ENCODE measurements at regions not wholly inside any gene's neighbourhood (a gene's known extent, or its start where the extent isn't known, plus 50 kb on each side); places are given as distances from the start of the nearest gene placed in this dataset.

DNA sequence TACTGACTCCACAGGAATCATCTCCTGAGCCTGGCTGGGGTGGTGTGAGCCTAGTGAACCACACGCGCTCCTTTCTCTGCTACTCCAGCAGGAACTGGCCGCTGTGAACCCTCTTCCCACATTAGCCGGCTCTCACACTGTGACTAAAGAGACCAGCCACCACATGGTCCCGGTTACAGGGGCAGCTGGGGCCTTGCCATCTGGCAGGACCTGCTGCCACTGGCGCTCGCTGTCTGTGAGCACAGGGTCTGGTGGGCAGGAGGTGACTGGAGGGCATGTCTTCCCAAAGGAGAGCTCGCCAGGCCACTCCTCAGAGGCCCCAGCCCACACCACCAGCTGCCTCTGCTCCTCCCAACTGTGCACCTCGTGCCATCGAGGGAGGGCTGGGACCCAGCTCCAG lies 99.3 kb downstream of the SINHCAF start:
- no peak for DNase-seq (ENCODE audit: low read depth)
- TF ChIP-seq, protein P1, sequence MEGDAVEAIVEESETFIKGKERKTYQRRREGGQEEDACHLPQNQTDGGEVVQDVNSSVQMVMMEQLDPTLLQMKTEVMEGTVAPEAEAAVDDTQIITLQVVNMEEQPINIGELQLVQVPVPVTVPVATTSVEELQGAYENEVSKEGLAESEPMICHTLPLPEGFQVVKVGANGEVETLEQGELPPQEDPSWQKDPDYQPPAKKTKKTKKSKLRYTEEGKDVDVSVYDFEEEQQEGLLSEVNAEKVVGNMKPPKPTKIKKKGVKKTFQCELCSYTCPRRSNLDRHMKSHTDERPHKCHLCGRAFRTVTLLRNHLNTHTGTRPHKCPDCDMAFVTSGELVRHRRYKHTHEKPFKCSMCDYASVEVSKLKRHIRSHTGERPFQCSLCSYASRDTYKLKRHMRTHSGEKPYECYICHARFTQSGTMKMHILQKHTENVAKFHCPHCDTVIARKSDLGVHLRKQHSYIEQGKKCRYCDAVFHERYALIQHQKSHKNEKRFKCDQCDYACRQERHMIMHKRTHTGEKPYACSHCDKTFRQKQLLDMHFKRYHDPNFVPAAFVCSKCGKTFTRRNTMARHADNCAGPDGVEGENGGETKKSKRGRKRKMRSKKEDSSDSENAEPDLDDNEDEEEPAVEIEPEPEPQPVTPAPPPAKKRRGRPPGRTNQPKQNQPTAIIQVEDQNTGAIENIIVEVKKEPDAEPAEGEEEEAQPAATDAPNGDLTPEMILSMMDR (IDR thresholded peaks at IDR 0.05; ENCODE audit: low read depth, low read length, missing control alignments), result no peak
- H3K4me3 ChIP-seq (ENCODE audit: low read depth, low read length), result no peak overlapping the region

DNA sequence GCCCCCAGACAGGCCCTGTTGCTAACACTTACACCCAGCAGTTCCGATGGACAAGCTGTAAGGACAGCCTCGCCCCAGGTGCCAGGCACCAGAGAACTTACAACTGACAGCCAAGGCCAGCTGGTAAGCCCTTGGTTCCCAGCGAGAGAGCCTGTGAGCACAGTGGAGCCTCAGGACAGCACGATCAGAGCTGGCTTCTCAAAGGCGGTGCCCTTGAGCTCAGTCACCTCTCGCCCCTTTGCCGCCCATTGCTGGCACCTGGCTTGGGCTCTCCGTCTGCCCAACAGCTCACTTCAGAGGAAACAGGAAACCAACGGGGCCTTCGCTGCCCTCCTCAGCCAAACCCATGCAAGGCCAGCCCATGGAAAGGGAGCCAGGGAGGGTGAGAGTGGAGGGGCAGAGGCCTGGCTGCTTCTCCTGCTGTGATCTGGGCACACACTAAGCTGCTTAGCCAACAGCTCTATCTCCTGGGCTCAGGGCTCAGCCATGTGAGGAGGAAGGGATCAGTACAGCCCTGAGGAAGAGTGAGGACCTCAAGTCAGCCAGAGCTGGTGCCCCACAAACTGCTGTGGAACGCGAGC lies 98.5 kb downstream of the SINHCAF start:
- TF ChIP-seq, protein P1 (IDR thresholded peaks at IDR 0.05; ENCODE audit: low read depth, low read length, missing control alignments), result no peak
- no peak for DNase-seq (ENCODE audit: low read depth)

DNA sequence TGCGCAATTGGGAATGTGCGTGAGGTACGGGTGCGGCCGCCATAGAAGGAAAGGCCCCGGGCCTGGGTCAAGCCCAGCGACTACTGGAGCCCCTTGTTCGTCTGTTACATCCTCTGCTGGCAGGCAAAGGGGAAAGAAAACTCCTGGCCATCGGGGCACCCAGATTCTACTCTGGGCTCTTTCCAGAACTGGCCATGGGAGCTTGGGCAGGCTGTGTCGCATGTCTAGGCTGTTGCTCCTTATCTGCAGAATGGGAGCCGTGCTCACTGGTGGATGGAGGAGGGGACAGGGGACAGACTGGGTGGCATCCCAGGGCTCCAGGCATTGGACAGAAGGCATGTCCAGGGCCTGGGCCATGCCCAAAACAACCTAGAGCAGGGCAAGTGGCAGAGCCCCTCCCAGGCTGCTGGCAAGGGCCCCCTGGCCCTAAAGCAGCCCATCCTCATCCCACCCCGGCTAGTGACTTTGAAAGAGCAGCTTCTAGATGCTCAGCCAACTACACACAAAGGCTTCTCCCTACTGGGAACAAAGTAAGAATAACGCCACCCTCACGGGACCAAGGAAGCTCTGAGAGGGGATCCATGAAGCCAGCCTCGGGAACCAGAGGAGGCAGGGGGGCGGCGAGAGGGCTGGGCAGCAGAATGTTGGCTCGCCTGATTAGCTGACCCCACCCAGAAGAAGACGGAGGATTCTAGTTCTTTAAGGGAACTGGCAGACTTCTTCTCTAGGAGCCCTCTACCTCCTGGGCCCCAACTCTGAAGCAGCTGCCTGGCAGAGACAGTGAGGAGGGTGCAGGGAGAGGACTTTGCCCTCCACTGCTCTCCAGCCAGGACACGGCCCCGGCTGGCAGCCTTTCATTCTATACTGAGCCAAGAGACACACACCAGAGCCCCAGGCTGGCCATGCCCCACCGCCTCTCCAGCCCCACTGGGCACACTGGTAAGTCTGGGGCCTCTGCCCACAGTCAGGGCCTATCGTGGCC lies 96.8 kb downstream of the SINHCAF start:
- no peak for DNase-seq (ENCODE audit: low read depth)
- TF ChIP-seq, protein P1 (IDR thresholded peaks at IDR 0.05; ENCODE audit: low read depth, low read length, missing control alignments), result no peak
- H3K4me3 ChIP-seq (ENCODE audit: low read depth, low read length), result no peak overlapping the region

More for the DNA sequence above, 98.5 kb downstream of the SINHCAF start:
- no peak overlapping the region for H3K4me3 ChIP-seq (ENCODE audit: low read depth, low read length)

DNA sequence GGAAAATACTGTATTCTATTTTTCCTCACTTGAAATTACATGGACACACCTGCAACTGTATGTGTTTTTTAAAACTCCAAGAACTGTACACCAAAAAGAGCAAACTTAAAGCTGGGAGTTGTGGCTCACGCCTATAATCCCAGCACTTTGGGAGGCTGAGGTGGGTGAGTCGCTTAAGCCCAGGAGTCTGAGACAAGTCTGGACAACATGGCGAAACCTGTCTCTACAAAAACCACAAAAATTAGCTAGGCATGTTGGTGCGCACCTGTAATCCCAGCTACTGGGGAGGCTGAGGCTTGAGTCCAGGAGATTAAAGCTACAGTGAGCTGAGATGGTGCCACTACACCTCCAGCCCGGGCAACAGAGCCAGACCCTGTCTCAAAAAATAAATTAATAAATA lies 95.9 kb downstream of the SINHCAF start:
- DNase-seq (ENCODE audit: low read depth), result no peak
- no peak overlapping the region for H3K4me3 ChIP-seq (ENCODE audit: low read depth, low read length)
- TF ChIP-seq, protein P1 (IDR thresholded peaks at IDR 0.05; ENCODE audit: low read depth, low read length, missing control alignments), result no peak
